ENCODE measurements at regions not wholly inside any gene's neighbourhood (a gene's known extent, or its start where the extent isn't known, plus 50 kb on each side); places are given as distances from the start of the nearest gene placed in this dataset.

- no peaks in the 10 kb centered on the region for H3K36me3 ChIP-seq (replicated peaks in 1 of 2; ENCODE audit: control insufficient read depth in 1 of 2, insufficient read depth in 2 of 2, low read length in 2 of 2)
- FAIRE-seq (no peak), ATAC-seq (no peak), DNase-seq (ENCODE audit: low spot score) (no peak)
- H3K9me3 ChIP-seq (ENCODE audit: low read length) = peaks cover 27% of the 10 kb centered on the region
- H4K20me1 ChIP-seq (ENCODE audit: insufficient read depth, low read length) = no peaks in the 10 kb centered on the region
- TF ChIP-seq MNT (IDR thresholded peaks at IDR 0.05) = peak; percentile 7; the same call in 1 of the 2 replicates
- no peak for TF ChIP-seq KLF16 (CRISPR knock-in tag; IDR thresholded peaks at IDR 0.05)
- no peak for TF ChIP-seq HBP1 (CRISPR knock-in tag; IDR thresholded peaks at IDR 0.05; ENCODE audit: low read depth)
- TF ChIP-seq TBX3 (IDR thresholded peaks at IDR 0.05; ENCODE audit: borderline replicate concordance) = no peak
- no peak for TF ChIP-seq ZNF282 (IDR thresholded peaks at IDR 0.05; ENCODE audit: partially characterized antibody)
- no peak overlapping the region for H2AFZ ChIP-seq (ENCODE audit: low read length)
- peaks cover 2 to 36% of the 10 kb centered on the region in 2 experiments; a peak in 4 of 5 replicates for H3K27me3 ChIP-seq (ENCODE audit: control insufficient read depth in 1 of 2, insufficient read depth in 2 of 2, low read length in 2 of 2)
- BruUV-seq (replicated peaks) = no TSS peak
- no peak overlapping the region for H3K9ac ChIP-seq (ENCODE audit: insufficient read depth, low read depth, low read length)
- intact Hi-C loops (cut with micrococcal nuclease; ENCODE audit: unreplicated experiment) (no loop called here), in situ Hi-C loops (cut with HindIII; ENCODE audit: extremely low pct_ligation_motif_present, low pct_unique_long_range_greater_than_20kb) (no loop called here)
- WGBS (ENCODE audit: low lambda C conversion rate) = 16% methylated on average over 22 of the region's 34 CpGs
- H3K79me2 ChIP-seq (ENCODE audit: insufficient read depth, low read length) = no peaks in the 10 kb centered on the region
- CTCF ChIA-PET (ENCODE audit: low intra/inter-chr PET ratio, low total read pairs) = no interaction called here
- no peaks in the 10 kb centered on the region for H3K4me1 ChIP-seq (ENCODE audit: insufficient read depth, low read length)
- H3K27ac ChIP-seq (ENCODE audit: extremely low read length, insufficient read depth, low read length) = no peak overlapping the region
- H3K4me3 ChIP-seq (replicated peaks in 1 of 3; ENCODE audit: insufficient read depth in 1 of 3, low read depth in 2 of 3, low read length in 3 of 3) = no peak overlapping the region
- H3K4me2 ChIP-seq (ENCODE audit: low read depth, low read length) = no peak overlapping the region
- POLR2A ChIA-PET = no interaction called here
Measured at GRCh38 chr10:131773370-131774343, 127.2 kb upstream of the PPP2R2D start.
